Stimulated activated naive CD8-positive, alpha-beta T cell treated with anti-CD3 and anti-CD28 coated beads, Interleukin-15, Interleukin-2, amounts not matched to agents 100 ng/mL and 50 ng/mL, for 24 hours (primary cell): ENCODE measurements at regions not wholly inside any gene's neighbourhood (a gene's known extent, or its start where the extent isn't known, plus 50 kb on each side); places are given as distances from the start of the nearest gene placed in this dataset.

ENCODE experiments used
- H3K27ac Mint-ChIP-seq: one replicate; pipeline ENCODE4 v1.8.0; 2021; ENCODE audit warnings: mild to moderate bottlenecking, mixed read lengths
- H3K27me3 Mint-ChIP-seq: one replicate; pipeline ENCODE4 v1.8.0; 2021; ENCODE audit warnings: mixed read lengths
- H3K36me3 Mint-ChIP-seq: one replicate; pipeline ENCODE4 v1.8.0; 2021; ENCODE audit warnings: low read depth, mixed read lengths
- H3K4me1 Mint-ChIP-seq: one replicate; pipeline ENCODE4 v1.8.0; 2021; ENCODE audit warnings: low read depth, mixed read lengths
- H3K4me3 Mint-ChIP-seq: one replicate; pipeline ENCODE4 v1.8.0; 2021; ENCODE audit warnings: mild to moderate bottlenecking, mixed read lengths
- H3K9me3 Mint-ChIP-seq: one replicate; pipeline ENCODE4 v1.8.0; 2021; ENCODE audit warnings: mixed read lengths

GRCh38 chr2:107340955-107341354 is 455.0 kb upstream of the ST6GAL2 start:
- Mint-ChIP-seq H3K4me3 (no peak overlapping the region), H3K9me3 (peaks cover 3% of the 10 kb centered on the region), H3K27me3 (no peaks in the 10 kb centered on the region), H3K36me3 (no peaks in the 10 kb centered on the region), H3K4me1 (no peaks in the 10 kb centered on the region), H3K27ac (no peak overlapping the region)

GRCh38 chr2:107349329-107349728 is 463.4 kb upstream of the ST6GAL2 start:
- Mint-ChIP-seq H3K9me3 (peaks cover 18% of the 10 kb centered on the region), H3K27ac (no peak overlapping the region), H3K36me3 (no peaks in the 10 kb centered on the region), H3K4me1 (no peaks in the 10 kb centered on the region), H3K27me3 (no peaks in the 10 kb centered on the region), H3K4me3 (no peak overlapping the region)

GRCh38 chr2:107354175-107354574 is 468.2 kb upstream of the ST6GAL2 start:
- Mint-ChIP-seq H3K4me1 (no peaks in the 10 kb centered on the region), H3K4me3 (no peak overlapping the region), H3K36me3 (no peaks in the 10 kb centered on the region), H3K9me3 (peaks cover 13% of the 10 kb centered on the region), H3K27me3 (no peaks in the 10 kb centered on the region), H3K27ac (no peak overlapping the region)

- Mint-ChIP-seq H3K9me3 (peaks cover 7% of the 10 kb centered on the region), H3K27ac (no peak overlapping the region), H3K27me3 (no peaks in the 10 kb centered on the region), H3K4me3 (no peak overlapping the region), H3K36me3 (no peaks in the 10 kb centered on the region), H3K4me1 (no peaks in the 10 kb centered on the region)
Measured at GRCh38 chr2:107358362-107358761, 468.3 kb upstream of the RGPD4 start.

GRCh38 chr2:107359021-107359420 is 467.7 kb upstream of the RGPD4 start:
- Mint-ChIP-seq H3K4me1 (no peaks in the 10 kb centered on the region), H3K4me3 (no peak overlapping the region), H3K36me3 (no peaks in the 10 kb centered on the region), H3K27ac (no peak overlapping the region), H3K27me3 (no peaks in the 10 kb centered on the region), H3K9me3 (peaks cover 9% of the 10 kb centered on the region)

- peaks cover 12% of the 10 kb centered on the region for H3K9me3 Mint-ChIP-seq
- no peaks in the 10 kb centered on the region for H3K27me3 Mint-ChIP-seq
- no peak overlapping the region for H3K27ac Mint-ChIP-seq
- H3K4me1 Mint-ChIP-seq = no peaks in the 10 kb centered on the region
- H3K36me3 Mint-ChIP-seq = no peaks in the 10 kb centered on the region
- no peak overlapping the region for H3K4me3 Mint-ChIP-seq
Measured at GRCh38 chr2:107361751-107362381, 464.8 kb upstream of the RGPD4 start.

- H3K4me3 Mint-ChIP-seq = no peak overlapping the region
Measured at GRCh38 chr2:107362993-107363392, 463.7 kb upstream of the RGPD4 start.

GRCh38 chr2:107363806-107364205 is 462.9 kb upstream of the RGPD4 start:
- H3K9me3 Mint-ChIP-seq = peaks cover 13% of the 10 kb centered on the region
- H3K4me1 Mint-ChIP-seq = no peaks in the 10 kb centered on the region
- no peaks in the 10 kb centered on the region for H3K27me3 Mint-ChIP-seq
- no peaks in the 10 kb centered on the region for H3K36me3 Mint-ChIP-seq
- no peak overlapping the region for H3K27ac Mint-ChIP-seq
- no peak overlapping the region for H3K4me3 Mint-ChIP-seq

More at GRCh38 chr2:107362993-107363392, 463.7 kb upstream of the RGPD4 start:
- Mint-ChIP-seq H3K9me3 (peaks cover 12% of the 10 kb centered on the region), H3K4me1 (no peaks in the 10 kb centered on the region), H3K27me3 (no peaks in the 10 kb centered on the region), H3K27ac (no peak overlapping the region), H3K36me3 (no peaks in the 10 kb centered on the region)

GRCh38 chr2:107364361-107364950 is 462.2 kb upstream of the RGPD4 start:
- H3K4me1 Mint-ChIP-seq = no peaks in the 10 kb centered on the region
- H3K27me3 Mint-ChIP-seq = no peaks in the 10 kb centered on the region
- H3K27ac Mint-ChIP-seq = no peak overlapping the region
- peaks cover 17% of the 10 kb centered on the region for H3K9me3 Mint-ChIP-seq
- no peak overlapping the region for H3K4me3 Mint-ChIP-seq
- no peaks in the 10 kb centered on the region for H3K36me3 Mint-ChIP-seq

- Mint-ChIP-seq H3K4me1 (no peaks in the 10 kb centered on the region), H3K9me3 (peaks cover 6% of the 10 kb centered on the region), H3K36me3 (no peaks in the 10 kb centered on the region), H3K27me3 (no peaks in the 10 kb centered on the region), H3K4me3 (no peak overlapping the region), H3K27ac (no peak overlapping the region)
Measured at GRCh38 chr2:107374249-107374648, 452.4 kb upstream of the RGPD4 start.

GRCh38 chr2:107376909-107377308 is 449.8 kb upstream of the RGPD4 start:
- no peaks in the 10 kb centered on the region for H3K36me3 Mint-ChIP-seq
- H3K4me3 Mint-ChIP-seq = no peak overlapping the region
- H3K27ac Mint-ChIP-seq = no peak overlapping the region
- H3K27me3 Mint-ChIP-seq = no peaks in the 10 kb centered on the region
- no peaks in the 10 kb centered on the region for H3K4me1 Mint-ChIP-seq
- H3K9me3 Mint-ChIP-seq = peaks cover 13% of the 10 kb centered on the region

- Mint-ChIP-seq H3K27me3 (no peaks in the 10 kb centered on the region), H3K9me3 (peaks cover 7% of the 10 kb centered on the region), H3K36me3 (no peaks in the 10 kb centered on the region), H3K27ac (no peak overlapping the region), H3K4me3 (no peak overlapping the region), H3K4me1 (no peaks in the 10 kb centered on the region)
Measured at GRCh38 chr2:107380912-107381311, 445.8 kb upstream of the RGPD4 start.

- Mint-ChIP-seq H3K27me3 (no peaks in the 10 kb centered on the region), H3K27ac (no peak overlapping the region), H3K36me3 (no peaks in the 10 kb centered on the region), H3K4me1 (no peaks in the 10 kb centered on the region), H3K4me3 (no peak overlapping the region), H3K9me3 (peaks cover 7% of the 10 kb centered on the region)
Measured at GRCh38 chr2:107383691-107384090, 443.0 kb upstream of the RGPD4 start.

GRCh38 chr2:107384422-107384821 is 442.3 kb upstream of the RGPD4 start:
- Mint-ChIP-seq H3K9me3 (peaks cover 7% of the 10 kb centered on the region), H3K27ac (no peak overlapping the region), H3K36me3 (no peaks in the 10 kb centered on the region)

GRCh38 chr2:107385921-107386320 is 440.8 kb upstream of the RGPD4 start:
- no peak overlapping the region for H3K4me3 Mint-ChIP-seq
- peaks cover 7% of the 10 kb centered on the region for H3K9me3 Mint-ChIP-seq
- H3K27me3 Mint-ChIP-seq = no peaks in the 10 kb centered on the region
- no peaks in the 10 kb centered on the region for H3K4me1 Mint-ChIP-seq
- H3K36me3 Mint-ChIP-seq = no peaks in the 10 kb centered on the region
- H3K27ac Mint-ChIP-seq = no peak overlapping the region

More at GRCh38 chr2:107384422-107384821, 442.3 kb upstream of the RGPD4 start:
- H3K4me3 Mint-ChIP-seq = no peak overlapping the region
- no peaks in the 10 kb centered on the region for H3K27me3 Mint-ChIP-seq
- no peaks in the 10 kb centered on the region for H3K4me1 Mint-ChIP-seq

GRCh38 chr2:107392241-107392704 is 434.4 kb upstream of the RGPD4 start:
- Mint-ChIP-seq H3K4me3 (no peak overlapping the region), H3K27me3 (no peaks in the 10 kb centered on the region), H3K4me1 (no peaks in the 10 kb centered on the region), H3K27ac (no peak overlapping the region), H3K9me3 (peaks cover 3% of the 10 kb centered on the region), H3K36me3 (no peaks in the 10 kb centered on the region)
